Mesenchymal stem cell (in vitro differentiated cells and primary cell): ENCODE measurements at regions not wholly inside any gene's neighbourhood (a gene's known extent, or its start where the extent isn't known, plus 50 kb on each side); places are given as distances from the start of the nearest gene placed in this dataset.

Experiments used
- DNase-seq: peaks from one replicate; pipeline ENCODE4 v3.0.0-alpha.2; 2013
- H2AFZ ChIP-seq: one replicate; pipeline ENCODE4 v1.6.1; 2013; ENCODE audit warnings: low read depth, mild to moderate bottlenecking, control low read depth, inconsistent platforms, low read length, moderate library complexity
- H2AK5ac ChIP-seq: 2 replicates; pipeline ENCODE4 v1.6.1; 2013; ENCODE audit warnings: low read length, moderate library complexity, mild to moderate bottlenecking, inconsistent platforms; ENCODE audit not compliant: severe bottlenecking
- H2BK120ac ChIP-seq: one replicate; pipeline ENCODE4 v1.6.1; 2013; ENCODE audit warnings: low read depth, mild to moderate bottlenecking, inconsistent platforms, low read length, moderate library complexity
- H2BK12ac ChIP-seq, 2 experiments: one replicate each; pipeline ENCODE4 v1.6.1; 2013; ENCODE audit warnings: inconsistent platforms in 2 of 2, low read length in 2 of 2, mild to moderate bottlenecking in 2 of 2, moderate library complexity in 2 of 2, control low read depth in 1 of 2
- H2BK15ac ChIP-seq: one replicate; pipeline ENCODE4 v1.6.1; 2013; ENCODE audit warnings: mild to moderate bottlenecking, low read depth, inconsistent platforms; ENCODE audit not compliant: poor library complexity, severe bottlenecking
- H2BK5ac ChIP-seq: 2 replicates; pipeline ENCODE4 v1.6.1; 2013; ENCODE audit warnings: low read depth, mild to moderate bottlenecking, low read length, control low read depth, inconsistent platforms; ENCODE audit not compliant: poor library complexity, severe bottlenecking
- H3K14ac ChIP-seq, 2 experiments: one replicate each; pipeline ENCODE4 v1.6.1; 2013; ENCODE audit warnings: inconsistent platforms in 2 of 2, low read length in 2 of 2, control low read depth in 1 of 2, mild to moderate bottlenecking in 1 of 2, moderate library complexity in 1 of 2
- H3K18ac ChIP-seq, 2 experiments: one replicate each; pipeline ENCODE4 v1.6.1; 2013; ENCODE audit warnings: inconsistent platforms in 2 of 2, low read length in 2 of 2, control low read depth in 1 of 2, low read depth in 1 of 2, mild to moderate bottlenecking in 1 of 2
- H3K23ac ChIP-seq, 2 experiments: one replicate each; pipeline ENCODE4 v1.6.1; 2013; ENCODE audit warnings: inconsistent platforms in 2 of 2, low read length in 2 of 2, mild to moderate bottlenecking in 2 of 2, moderate library complexity in 2 of 2, control low read depth in 1 of 2
- H3K27ac ChIP-seq: 2 replicates; pipeline ENCODE4 v1.5.1; 2013; ENCODE audit warnings: mild to moderate bottlenecking, moderate library complexity, low read length, control low read depth, inconsistent platforms; ENCODE audit not compliant: poor library complexity, severe bottlenecking
- H3K27me3 ChIP-seq, 2 experiments: 2 replicates each; pipeline versions ENCODE4 v1.6.1 to v1.7.0; 2013; ENCODE audit warnings: low read length in 2 of 2, mild to moderate bottlenecking in 2 of 2, moderate library complexity in 2 of 2, control low read depth in 1 of 2, inconsistent platforms in 1 of 2; ENCODE audit not compliant: control insufficient read depth in 1 of 2, insufficient read depth in 1 of 2
- H3K36me3 ChIP-seq, 2 experiments: 2 replicates each; pipeline versions ENCODE4 v1.6.1 to v1.7.0; 2013; ENCODE audit warnings: low read length in 2 of 2, control low read depth in 1 of 2, inconsistent platforms in 1 of 2, low read depth in 1 of 2, mild to moderate bottlenecking in 1 of 2; ENCODE audit not compliant: insufficient read depth in 2 of 2, control insufficient read depth in 1 of 2
- H3K4ac ChIP-seq, 2 experiments: one replicate each; pipeline ENCODE4 v1.6.1; 2013; ENCODE audit warnings: inconsistent platforms in 2 of 2, low read length in 2 of 2, mild to moderate bottlenecking in 2 of 2, moderate library complexity in 2 of 2, control low read depth in 1 of 2, low read depth in 1 of 2
- H3K4me1 ChIP-seq: 2 replicates; pipeline ENCODE4 v1.6.1; 2013; ENCODE audit warnings: low read depth, low read length, control low read depth; ENCODE audit not compliant: control insufficient read depth, insufficient read depth
- H3K4me2 ChIP-seq: 2 replicates; pipeline ENCODE4 v1.6.1; 2013; ENCODE audit warnings: low read length, mild to moderate bottlenecking, inconsistent platforms; ENCODE audit not compliant: poor library complexity, severe bottlenecking
- H3K4me3 ChIP-seq, 2 experiments: 2 replicates each; pipeline versions ENCODE4 v1.5.1 to v1.7.0; 2013; ENCODE audit warnings: low read length in 2 of 2, mild to moderate bottlenecking in 2 of 2, control low read depth in 1 of 2, low read depth in 1 of 2; ENCODE audit not compliant: insufficient read depth in 1 of 2
- H3K79me1 ChIP-seq: replicated peaks from 2 replicates; pipeline ENCODE4 v1.6.1; 2013; ENCODE audit warnings: mild to moderate bottlenecking, control low read depth, low read length, inconsistent platforms; ENCODE audit not compliant: poor library complexity, severe bottlenecking
- H3K9ac ChIP-seq: 2 replicates; pipeline ENCODE4 v1.7.0; 2013; ENCODE audit warnings: mild to moderate bottlenecking, low read length, moderate library complexity
- H3K9me3 ChIP-seq: 2 replicates; pipeline ENCODE4 v1.7.0; 2013; ENCODE audit warnings: mild to moderate bottlenecking, low read length; ENCODE audit not compliant: control insufficient read depth
- H4K8ac ChIP-seq: one replicate; pipeline ENCODE4 v1.6.1; 2013; ENCODE audit warnings: inconsistent platforms, mild to moderate bottlenecking, low read length, moderate library complexity
- H4K91ac ChIP-seq: one replicate; pipeline ENCODE4 v1.6.1; 2013; ENCODE audit warnings: mild to moderate bottlenecking, low read length, inconsistent platforms
- WGBS: methylation state at CpG from one replicate; pipeline ENCODE4 v1.1.7; 2013; ENCODE audit warnings: mixed read lengths; 5-methylcytosine and 5-hydroxymethylcytosine counted together

DNA sequence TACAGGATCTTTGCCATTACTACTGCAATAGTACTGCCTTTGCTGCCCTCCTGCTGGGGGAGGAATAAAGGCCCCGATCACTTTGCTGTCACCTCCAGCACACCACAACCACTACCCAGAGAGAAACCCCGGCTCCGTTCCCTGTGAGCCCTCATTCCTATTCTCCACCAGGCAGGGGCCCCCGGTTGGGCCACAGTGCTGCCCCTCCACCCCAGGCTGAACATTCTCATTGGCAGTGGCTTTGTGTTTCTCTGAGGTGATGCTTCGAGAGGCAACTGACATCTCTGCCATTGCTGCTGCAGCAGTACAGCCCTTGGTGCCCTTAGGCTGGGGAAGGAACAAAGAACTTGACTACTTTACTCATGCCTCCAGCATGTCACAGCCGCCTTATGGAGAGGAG lies 612.9 kb upstream of the EPHA6 start:
- Histone ChIP-seq H2BK5ac (no peak overlapping the region), H3K23ac (no peak overlapping the region), H3K4ac (no peak overlapping the region), H2BK12ac (no peak overlapping the region), H3K9ac (no peak overlapping the region), H3K9me3 (peaks cover 9% of the 10 kb centered on the region), H3K4me3 (no peak overlapping the region), H3K18ac (no peak overlapping the region), H2BK120ac (no peak overlapping the region), H3K36me3 (no peaks in the 10 kb centered on the region), H3K4me1 (no peaks in the 10 kb centered on the region), H4K8ac (no peak overlapping the region), H3K79me1 (no peaks in the 10 kb centered on the region), H2AFZ (no peak overlapping the region), H4K91ac (no peak overlapping the region), H3K14ac (no peak overlapping the region), H2BK15ac (no peak overlapping the region), H3K27ac (no peak overlapping the region), H3K4me2 (no peak overlapping the region), H2AK5ac (no peak overlapping the region), H3K27me3 (no peaks in the 10 kb centered on the region)
- DNase-seq: no peak
- 83% methylated on average over 6 of the region's 6 CpGs for WGBS

DNA sequence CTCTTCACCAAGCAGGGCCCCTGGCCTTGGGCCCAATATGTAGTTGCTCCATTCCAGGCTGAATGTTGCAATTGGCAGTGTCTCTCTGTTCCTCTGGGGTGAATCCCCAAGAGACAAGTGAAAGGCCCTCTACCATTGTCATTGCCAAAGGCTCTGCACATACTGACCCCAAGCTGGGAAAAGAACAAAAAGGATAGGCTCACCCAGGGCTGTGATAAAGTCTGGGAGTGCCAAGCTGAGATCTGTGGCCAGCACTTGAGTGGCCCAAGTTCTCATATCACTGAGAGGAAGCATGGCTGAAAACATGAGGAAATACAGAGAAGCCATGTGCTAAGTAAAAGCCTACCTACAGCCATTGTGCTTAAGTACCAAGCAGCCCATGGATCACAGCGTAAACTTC lies 612.2 kb upstream of the EPHA6 start:
- Histone ChIP-seq H3K79me1 (no peaks in the 10 kb centered on the region), H2BK12ac (no peak overlapping the region), H3K27me3 (no peaks in the 10 kb centered on the region), H2BK120ac (no peak overlapping the region), H2AFZ (no peak overlapping the region), H2BK15ac (no peak overlapping the region), H3K27ac (no peak overlapping the region), H3K14ac (no peak overlapping the region), H3K4me1 (no peaks in the 10 kb centered on the region), H3K4me3 (no peak overlapping the region), H3K18ac (no peak overlapping the region), H2BK5ac (no peak overlapping the region), H3K9ac (no peak overlapping the region), H4K91ac (no peak overlapping the region), H3K36me3 (no peaks in the 10 kb centered on the region), H3K4ac (no peak overlapping the region), H4K8ac (no peak overlapping the region), H2AK5ac (no peak overlapping the region), H3K9me3 (peaks cover 9% of the 10 kb centered on the region), H3K23ac (no peak overlapping the region), H3K4me2 (no peak overlapping the region)
- 90% methylated on average over 1 of the region's 1 CpG for WGBS
- no peak for DNase-seq

DNA sequence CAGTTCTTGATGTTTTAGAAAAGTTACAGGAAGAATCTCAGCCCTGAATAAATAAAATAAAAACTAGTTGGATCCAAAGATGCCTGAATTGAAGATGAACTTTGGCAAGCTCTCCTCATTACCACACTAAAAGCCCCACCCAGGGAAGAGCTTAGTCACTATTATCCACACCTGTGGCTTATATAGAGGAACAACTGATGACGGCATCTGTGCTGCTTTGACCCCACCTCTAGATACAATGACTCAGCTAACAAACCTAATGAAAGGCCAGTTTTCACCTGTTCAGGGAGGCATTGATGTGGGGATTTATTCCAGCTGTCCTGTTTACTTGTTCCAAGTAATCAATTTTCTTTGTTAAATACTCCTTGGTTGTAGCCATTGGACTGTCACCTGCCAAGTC lies 604.7 kb upstream of the EPHA6 start:
- Histone ChIP-seq H3K4me2 (no peak overlapping the region), H2BK5ac (no peak overlapping the region), H4K91ac (no peak overlapping the region), H2BK12ac (no peak overlapping the region), H2BK120ac (no peak overlapping the region), H3K23ac (no peak overlapping the region), H3K18ac (no peak overlapping the region), H3K79me1 (no peaks in the 10 kb centered on the region), H2BK15ac (no peak overlapping the region), H3K14ac (no peak overlapping the region), H4K8ac (no peak overlapping the region), H3K9me3 (peaks cover 3% of the 10 kb centered on the region), H3K4me1 (no peaks in the 10 kb centered on the region), H3K27ac (no peak overlapping the region), H3K27me3 (no peaks in the 10 kb centered on the region), H3K4ac (no peak overlapping the region), H2AFZ (no peak overlapping the region), H3K4me3 (no peak overlapping the region), H2AK5ac (no peak overlapping the region), H3K36me3 (no peaks in the 10 kb centered on the region), H3K9ac (no peak overlapping the region)
- 80% methylated on average over 1 of the region's 1 CpG for WGBS
- no peak for DNase-seq

DNA sequence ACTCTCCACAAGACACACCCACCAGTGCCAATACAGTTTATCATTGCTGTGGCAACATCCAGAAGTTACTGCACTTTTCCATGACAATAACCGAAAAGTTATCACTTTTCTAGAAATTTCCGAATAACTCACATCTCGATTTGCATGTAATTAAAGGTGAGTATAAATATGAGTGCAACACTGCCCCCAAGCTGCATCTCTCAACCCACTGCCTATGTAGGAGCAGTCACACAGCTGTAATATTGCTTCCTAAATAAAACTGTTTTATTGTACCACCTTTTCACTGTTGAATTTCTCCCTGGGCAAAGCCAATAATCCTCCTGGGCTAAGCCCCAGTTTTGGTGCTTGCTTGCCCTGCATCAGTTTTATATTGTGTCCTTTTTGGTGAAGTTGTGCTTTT lies 601.0 kb upstream of the EPHA6 start:
- no CpG with 5 or more reads among the region's 3 CpGs for WGBS
- no peak overlapping the region for H2BK120ac ChIP-seq
- no peak overlapping the region for H2AFZ ChIP-seq
- no peak overlapping the region for H3K4me2 ChIP-seq
- no peak overlapping the region for H2AK5ac ChIP-seq
- H2BK15ac ChIP-seq: no peak overlapping the region
- H3K4ac ChIP-seq: no peak overlapping the region
- no peaks in the 10 kb centered on the region for H3K79me1 ChIP-seq
- H3K14ac ChIP-seq: no peak overlapping the region
- peaks cover 3% of the 10 kb centered on the region for H3K9me3 ChIP-seq
- H4K91ac ChIP-seq: no peak overlapping the region
- H4K8ac ChIP-seq: no peak overlapping the region
- no peak overlapping the region for H2BK12ac ChIP-seq
- no peak overlapping the region for H3K23ac ChIP-seq
- no peaks in the 10 kb centered on the region for H3K27me3 ChIP-seq
- DNase-seq: no peak
- H3K4me1 ChIP-seq: no peaks in the 10 kb centered on the region
- H3K9ac ChIP-seq: no peak overlapping the region
- no peak overlapping the region for H3K27ac ChIP-seq
- no peak overlapping the region for H3K4me3 ChIP-seq
- H3K36me3 ChIP-seq: no peaks in the 10 kb centered on the region
- no peak overlapping the region for H3K18ac ChIP-seq
- no peak overlapping the region for H2BK5ac ChIP-seq
